ENCODE measurements at regions not wholly inside any gene's neighbourhood (a gene's known extent, or its start where the extent isn't known, plus 50 kb on each side); places are given as distances from the start of the nearest gene placed in this dataset.

GRCh38 chr5:136724161-136724560, 358.8 kb upstream of the TRPC7 start:
- TF ChIP-seq POLR2A (IDR thresholded peaks at IDR 0.05; ENCODE audit: low read depth, low read length) = no peak
- no peak for TF ChIP-seq POLR2AphosphoS5 (IDR thresholded peaks at IDR 0.05; ENCODE audit: low read depth, low read length)
- no peak for TF ChIP-seq TAF1 (IDR thresholded peaks at IDR 0.05; ENCODE audit: low read depth, low read length)
- TF ChIP-seq SPI1 (IDR thresholded peaks at IDR 0.05; ENCODE audit: low read depth, low read length) = no peak
- TF ChIP-seq PAX5 (IDR thresholded peaks at IDR 0.05; ENCODE audit: insufficient read depth, low read length, severe bottlenecking) = no peak

All from GM12891 (cell line).